HL-60 (cell line): ENCODE measurements at regions not wholly inside any gene's neighbourhood (a gene's known extent, or its start where the extent isn't known, plus 50 kb on each side); places are given as distances from the start of the nearest gene placed in this dataset.

ENCODE experiments used
- DNase-seq, 2 experiments: peaks; one replicate each; pipeline ENCODE4 v3.0.0-alpha.2; 2010 to 2020; ENCODE audit warnings: low read depth in 1 of 2, low spot score in 1 of 2
- H3K27ac ChIP-seq: fragments of 250-450 bp; sonication (Bioruptor Pico); replicated peaks from 2 replicates; pipeline ENCODE4 v1.5.1; 2020; ENCODE audit warnings: mild to moderate bottlenecking, moderate library complexity
- H3K27me3 ChIP-seq: fragments of 250-450 bp; sonication (Bioruptor Pico); 2 replicates; pipeline ENCODE4 v1.5.1; 2021; ENCODE audit warnings: mild to moderate bottlenecking, moderate library complexity; ENCODE audit not compliant: insufficient read depth, poor library complexity, severe bottlenecking
- H3K4me3 ChIP-seq: replicated peaks from 2 replicates; pipeline ENCODE4 v1.5.1; 2011; ENCODE audit warnings: mild to moderate bottlenecking, control low read depth, low read length; ENCODE audit not compliant: insufficient read depth
- CTCF ChIP-seq: IDR thresholded peaks from one replicate; pipeline ENCODE4 v1.5.1; 2011; ENCODE audit warnings: low read length, control low read depth, inconsistent platforms; ENCODE audit not compliant: insufficient read depth
- GABPA ChIP-seq: IDR thresholded peaks from 2 replicates; pipeline ENCODE4 v1.6.1; 2012; ENCODE audit warnings: low read depth
- POLR2AphosphoS5 ChIP-seq: IDR thresholded peaks from 2 replicates; pipeline ENCODE4 v1.6.1; 2012; ENCODE audit warnings: low read depth
- REST ChIP-seq: IDR thresholded peaks from 2 replicates; pipeline ENCODE4 v1.6.1; 2012; ENCODE audit warnings: low read depth; ENCODE audit not compliant: insufficient replicate concordance
- SPI1 ChIP-seq: IDR thresholded peaks from 2 replicates; pipeline ENCODE4 v1.6.1; 2012; ENCODE audit warnings: low read depth, mild to moderate bottlenecking, borderline replicate concordance

- DNase-seq, result no peak
- Histone ChIP-seq H3K4me3 (no peak overlapping the region), H3K27me3 (no peaks in the 10 kb centered on the region), H3K27ac (no peak overlapping the region)
- no peak for TF ChIP-seq GABPA
- no peak for TF ChIP-seq CTCF
- no peak for TF ChIP-seq REST
- TF ChIP-seq POLR2AphosphoS5, result no peak
- no peak for TF ChIP-seq SPI1
Observed at GRCh38 chr1:217115404-217116380, 392.5 kb upstream of the ESRRG start.

GRCh38 chr1:217109928-217110327 lies 386.7 kb upstream of the ESRRG start:
- no peak overlapping the region for H3K4me3 ChIP-seq

More at GRCh38 chr1:217109928-217110327, 386.7 kb upstream of the ESRRG start:
- no peak for TF ChIP-seq POLR2AphosphoS5
- TF ChIP-seq SPI1, result no peak
- TF ChIP-seq CTCF, result no peak
- TF ChIP-seq GABPA, result no peak
- no peak for TF ChIP-seq REST
- H3K27me3 ChIP-seq, result peaks cover 3% of the 10 kb centered on the region
- H3K27ac ChIP-seq, result no peak overlapping the region
- DNase-seq, result no peak
